ENCODE measurements at regions not wholly inside any gene's neighbourhood (a gene's known extent, or its start where the extent isn't known, plus 50 kb on each side); places are given as distances from the start of the nearest gene placed in this dataset.
"Not testable (repeated sequence)": the region's sequence is repeated elsewhere in the genome, so short reads cannot be mapped to it uniquely, and the experiment has no call there.

DNA sequence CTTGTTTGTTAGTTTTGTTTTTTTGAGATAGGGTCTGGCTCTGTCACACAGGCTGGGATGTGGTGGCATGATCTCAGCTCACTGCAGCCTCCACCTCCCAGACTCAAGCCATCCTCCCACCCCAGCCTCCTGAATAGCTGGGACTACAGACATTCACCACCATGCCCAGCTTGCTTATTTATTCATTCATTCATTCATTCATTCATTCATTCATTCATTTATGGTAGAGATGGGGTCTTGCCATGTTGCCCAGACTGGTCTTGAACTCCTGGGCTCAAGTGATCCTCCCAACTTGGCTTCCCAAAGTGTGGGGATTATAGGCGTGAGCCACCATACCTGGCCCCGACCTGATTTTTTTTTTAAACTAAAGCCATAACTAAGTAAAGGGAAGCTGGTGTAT is 212.8 kb upstream of the SPRY1 start:
- DNase-seq (ENCODE audit: missing footprints); ATAC-seq; intact Hi-C loops (cut with DNase I): not testable (repeated sequence)

DNA sequence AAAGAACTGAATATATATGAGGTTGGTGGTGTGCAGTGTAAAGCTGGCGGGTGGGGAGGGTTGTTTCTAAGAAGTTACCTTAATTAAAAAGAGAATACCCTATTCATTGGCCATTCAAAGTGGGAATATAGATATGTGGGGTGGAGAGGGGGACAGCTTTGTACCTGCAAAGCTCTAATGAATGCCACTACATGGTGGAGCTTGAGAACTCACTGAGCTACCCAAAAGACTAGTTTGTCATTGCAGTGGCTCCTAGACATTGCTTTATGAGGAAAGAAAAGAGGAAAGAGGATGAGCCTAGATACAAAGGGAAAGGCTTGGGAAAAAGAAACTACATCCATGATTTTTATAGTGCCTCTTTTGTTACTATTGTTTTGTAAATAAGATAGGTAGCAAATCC is 209.9 kb upstream of the SPRY1 start:
- DNase-seq (ENCODE audit: missing footprints) (no peak), ATAC-seq (no peak)
- intact Hi-C loops (cut with DNase I), result no loop called here

DNA sequence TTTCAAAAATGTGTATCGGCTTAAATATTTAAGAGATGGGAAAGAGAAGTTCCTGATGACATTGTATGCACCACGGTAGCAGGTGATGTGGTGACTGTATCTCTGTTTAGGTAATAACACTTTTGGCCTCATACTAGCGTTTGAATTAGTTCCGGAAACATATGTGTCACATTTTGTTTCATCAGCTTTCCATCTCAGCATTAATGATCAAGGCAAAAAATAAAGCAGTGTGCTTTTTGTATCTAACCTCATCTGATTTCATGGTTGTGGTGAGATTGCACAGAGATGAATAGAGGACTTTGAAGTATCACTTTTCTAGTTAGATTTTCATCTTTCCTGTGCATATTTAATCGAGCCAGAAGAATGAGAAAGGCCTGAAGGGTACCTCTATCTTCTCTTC is 206.4 kb upstream of the SPRY1 start:
- DNase-seq (ENCODE audit: missing footprints) (no peak), ATAC-seq (no peak)
- intact Hi-C loops (cut with DNase I), result no loop called here

DNA sequence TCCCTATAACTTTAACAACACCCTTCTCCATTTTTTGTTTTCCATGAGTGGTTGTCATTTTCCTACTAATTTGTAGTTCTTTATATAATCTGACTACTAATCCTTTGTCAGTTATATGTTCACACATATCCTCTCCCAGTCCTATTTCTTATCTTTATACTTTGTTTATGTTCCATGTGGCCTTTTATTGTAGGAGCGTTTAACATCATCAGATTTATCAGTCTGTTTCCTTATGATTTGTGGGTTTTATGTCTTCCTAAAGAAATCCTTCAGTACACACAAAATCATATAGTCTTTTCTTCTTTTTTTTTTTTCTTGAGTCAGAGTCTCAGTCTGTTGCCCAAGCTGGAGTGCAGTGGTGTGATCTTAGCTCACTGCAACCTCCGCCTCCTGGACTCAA is 204.9 kb upstream of the SPRY1 start:
- DNase-seq (ENCODE audit: missing footprints) (no peak), ATAC-seq (no peak)
- intact Hi-C loops (cut with DNase I), result no loop called here

GRCh38 chr4:123193802-123194367 is 202.7 kb upstream of the SPRY1 start:
- ATAC-seq (no peak), DNase-seq (ENCODE audit: missing footprints) (no peak)
- intact Hi-C loops (cut with DNase I), result no loop called here

GRCh38 chr4:123198706-123199105 is 197.9 kb upstream of the SPRY1 start:
- intact Hi-C loops (cut with DNase I), result no loop called here
- ATAC-seq, result no peak
- DNase-seq (ENCODE audit: missing footprints), result no peak

DNA sequence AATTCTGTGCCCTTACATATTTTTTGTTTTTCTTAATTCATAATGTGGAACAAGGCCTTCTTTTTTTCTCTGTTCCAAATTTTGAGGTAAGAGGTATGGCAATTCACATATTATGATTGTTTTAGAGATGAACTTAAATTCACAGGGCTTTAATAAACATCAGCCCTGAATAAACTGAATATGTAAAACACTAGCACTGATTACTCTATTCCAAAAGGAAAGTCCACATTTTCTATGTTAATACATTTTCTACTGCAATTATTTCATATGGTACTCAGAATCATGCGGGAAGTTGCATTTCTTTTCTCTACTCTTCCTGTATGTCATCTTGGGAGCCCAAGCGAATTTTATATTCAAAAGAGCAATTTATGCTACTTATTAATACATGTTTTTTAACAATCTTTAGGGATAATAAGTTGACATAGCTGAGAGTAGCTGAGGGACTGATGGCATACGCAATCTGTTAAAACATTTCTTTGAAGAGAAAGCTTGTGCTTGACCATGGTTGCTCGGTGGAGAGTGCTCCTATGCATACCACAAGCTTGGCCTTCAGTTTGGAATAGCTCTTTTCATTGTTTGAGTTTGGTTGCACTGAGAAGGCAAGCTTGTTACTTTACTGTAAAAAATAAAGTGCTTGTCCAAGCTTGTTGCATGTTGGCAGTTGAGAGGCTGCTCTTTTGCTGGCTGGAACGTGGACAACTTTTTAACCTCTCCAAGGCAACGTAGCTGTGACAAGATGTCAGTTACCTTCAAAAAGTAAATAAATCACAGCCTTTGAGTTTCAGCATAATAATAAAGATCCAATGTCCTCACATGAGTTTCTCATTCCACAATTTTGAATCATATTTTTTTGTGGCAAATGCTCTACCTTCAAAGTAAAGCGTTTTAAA is 196.3 kb upstream of the SPRY1 start:
- DNase-seq (ENCODE audit: missing footprints), result no peak
- intact Hi-C loops (cut with DNase I), result no loop called here
- no peak for ATAC-seq

DNA sequence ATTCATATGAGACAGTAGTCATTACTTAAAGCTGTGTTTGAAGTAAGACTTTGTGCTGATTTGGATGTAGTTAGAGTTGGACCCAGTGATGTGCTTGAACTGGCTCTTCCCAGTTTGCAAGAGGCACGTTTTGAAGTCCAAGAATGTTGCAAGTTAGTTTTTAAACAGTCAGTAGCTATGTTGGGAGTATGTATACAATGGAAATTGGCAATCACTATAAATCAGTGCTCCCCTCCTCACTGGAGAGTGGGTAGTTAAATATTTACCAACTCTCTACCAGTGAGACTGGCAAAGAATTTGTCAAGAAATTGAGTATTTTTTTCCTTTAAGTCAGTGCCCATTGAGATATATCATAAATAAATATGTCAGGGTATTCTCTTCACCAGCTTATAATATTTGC is 191.9 kb upstream of the SPRY1 start:
- no peak for ATAC-seq
- DNase-seq (ENCODE audit: missing footprints), result no peak
- intact Hi-C loops (cut with DNase I), result no loop called here

DNA sequence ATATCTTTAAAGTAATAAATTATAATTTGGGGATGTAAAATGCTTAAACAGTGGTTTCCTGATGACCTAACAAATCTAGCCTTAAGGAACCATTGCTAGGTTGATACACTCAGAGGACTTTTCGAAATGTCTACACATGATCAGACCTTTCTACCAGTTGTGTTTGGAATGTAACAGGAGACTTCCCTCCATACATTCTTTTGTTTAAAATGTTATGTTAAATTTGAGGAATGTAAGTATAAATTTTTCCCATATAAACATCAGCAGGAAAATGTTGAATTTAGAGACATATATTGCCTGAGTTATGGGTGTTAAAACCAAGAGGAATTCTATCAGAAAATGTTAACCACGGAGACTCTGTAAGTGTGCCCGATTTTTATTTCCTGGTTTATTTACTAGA is 190.6 kb upstream of the SPRY1 start:
- intact Hi-C loops (cut with DNase I), result no loop called here
- ATAC-seq, result no peak
- no peak for DNase-seq (ENCODE audit: missing footprints)

GRCh38 chr4:123209436-123209835 is 187.2 kb upstream of the SPRY1 start:
- intact Hi-C loops (cut with DNase I), result no loop called here
- no peak for ATAC-seq
- DNase-seq (ENCODE audit: missing footprints), result no peak

GRCh38 chr4:123215536-123215935 is 181.1 kb upstream of the SPRY1 start:
- ATAC-seq, result no peak
- intact Hi-C loops (cut with DNase I), result no loop called here
- DNase-seq (ENCODE audit: missing footprints), result no peak

DNA sequence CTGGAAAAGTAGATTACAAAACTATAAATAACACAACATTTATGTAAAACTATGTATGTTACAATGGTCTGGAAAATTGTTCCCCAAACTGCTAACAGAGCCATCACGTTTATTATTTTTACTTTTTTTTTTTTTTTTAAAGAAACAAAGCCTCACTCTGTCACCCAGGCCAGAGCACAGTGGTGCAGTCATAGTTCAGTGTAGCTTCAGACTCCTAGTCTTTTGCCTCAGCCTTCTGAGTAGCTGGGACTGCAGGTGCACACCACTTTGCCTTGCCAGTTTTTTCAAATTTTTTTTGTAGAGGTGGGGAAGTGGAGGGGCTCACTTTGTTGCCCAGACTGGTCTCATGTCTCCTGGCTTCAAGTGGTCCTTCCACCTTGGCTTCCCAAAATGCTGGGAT is 180.1 kb upstream of the SPRY1 start:
- DNase-seq (ENCODE audit: missing footprints) (no peak), ATAC-seq (no peak)
- intact Hi-C loops (cut with DNase I), result no loop called here

DNA sequence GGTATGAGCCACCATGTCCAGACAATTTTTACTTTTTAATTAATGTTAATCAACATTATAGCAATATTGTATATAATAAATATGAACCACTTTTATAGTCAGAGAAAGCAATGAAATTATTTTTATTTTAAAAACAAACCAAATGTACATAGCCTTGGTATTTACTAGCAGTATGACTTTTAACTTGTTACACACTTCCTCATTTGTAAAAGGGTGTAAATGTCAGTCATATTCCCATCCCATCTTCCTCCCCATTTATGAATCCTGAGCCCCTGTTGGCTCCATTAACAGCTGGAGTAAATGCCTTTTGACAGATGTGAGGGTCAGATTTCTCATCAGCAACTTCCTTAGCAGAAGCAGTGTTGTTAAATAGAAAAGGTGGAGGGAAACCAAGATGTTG is 179.6 kb upstream of the SPRY1 start:
- ATAC-seq (no peak), DNase-seq (ENCODE audit: missing footprints) (no peak)
- intact Hi-C loops (cut with DNase I), result no loop called here

GRCh38 chr4:123217664-123218063 is 178.9 kb upstream of the SPRY1 start:
- ATAC-seq, result no peak
- intact Hi-C loops (cut with DNase I), result no loop called here
- DNase-seq (ENCODE audit: missing footprints), result no peak

DNA sequence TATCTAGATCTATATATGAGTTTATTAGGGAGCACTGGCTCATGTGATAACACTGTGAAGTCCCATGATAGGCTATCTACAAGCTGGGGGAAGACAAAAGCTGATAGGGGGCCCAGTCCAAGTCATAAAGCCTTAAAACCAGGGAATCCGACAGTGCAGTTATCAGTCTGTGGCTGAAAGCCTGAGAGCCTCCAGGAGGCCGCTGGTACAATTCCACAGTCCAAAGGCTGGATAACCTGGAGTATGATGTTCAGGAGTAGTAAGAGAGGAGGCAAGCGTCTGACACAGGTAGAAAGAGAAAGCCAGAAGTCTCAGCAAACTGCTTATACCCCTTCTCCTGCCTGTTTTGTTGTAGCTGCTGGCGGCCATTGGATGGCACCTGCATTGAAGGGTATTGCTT is 177.6 kb upstream of the SPRY1 start:
- no peak for ATAC-seq
- intact Hi-C loops (cut with DNase I), result no loop called here

GRCh38 chr4:123229286-123229685 is 167.3 kb upstream of the SPRY1 start:
- DNase-seq (ENCODE audit: missing footprints) (no peak), ATAC-seq (no peak)
- intact Hi-C loops (cut with DNase I), result no loop called here

More for the DNA sequence above, 177.6 kb upstream of the SPRY1 start:
- DNase-seq (ENCODE audit: missing footprints), result no peak

DNA sequence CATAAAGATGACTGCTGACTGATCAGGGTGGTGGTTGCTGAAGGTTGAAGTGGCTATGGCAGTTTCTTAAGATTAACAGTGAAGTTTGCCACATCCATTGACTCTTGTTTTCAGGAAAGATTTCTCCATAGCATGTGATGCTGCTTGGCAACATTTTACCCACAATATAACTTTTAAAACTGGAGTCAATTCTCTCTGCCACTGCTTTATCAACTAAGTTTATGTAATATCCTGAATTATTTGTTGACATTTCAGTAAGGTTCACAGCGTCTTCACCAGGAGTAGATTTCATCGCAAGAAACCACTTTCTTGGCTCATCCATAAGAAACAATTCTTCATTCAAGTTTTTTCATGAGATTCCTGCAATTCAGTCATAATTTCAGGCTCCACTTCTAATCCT is 166.5 kb upstream of the SPRY1 start:
- intact Hi-C loops (cut with DNase I), result no loop called here
- ATAC-seq (no peak), DNase-seq (ENCODE audit: missing footprints) (no peak)

DNA sequence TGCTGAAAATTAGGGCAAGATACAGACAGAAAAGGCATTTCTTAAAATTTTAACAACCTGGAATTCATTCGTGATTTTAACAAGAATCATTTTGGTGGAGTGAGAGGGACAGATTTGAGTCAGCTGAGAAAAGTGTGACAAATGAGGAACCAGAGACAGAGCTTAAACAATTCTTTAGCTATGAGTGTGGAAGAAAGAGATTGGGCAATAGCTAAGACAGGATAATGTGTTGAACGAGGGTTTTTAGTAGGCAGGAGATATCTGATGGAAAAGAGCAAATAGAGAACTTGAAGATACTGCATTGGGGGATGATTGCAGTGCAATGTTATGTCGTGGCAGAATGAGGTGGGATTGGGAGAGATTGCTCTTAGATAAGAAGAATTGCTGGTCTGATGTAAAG is 164.2 kb upstream of the SPRY1 start:
- ATAC-seq (no peak), DNase-seq (ENCODE audit: missing footprints) (no peak)
- intact Hi-C loops (cut with DNase I), result no loop called here

- ATAC-seq (no peak), DNase-seq (ENCODE audit: missing footprints) (no peak)
These were observed 163.3 kb upstream of the SPRY1 start for GRCh38 chr4:123233136-123233768.

GRCh38 chr4:123234955-123235354 is 161.6 kb upstream of the SPRY1 start:
- ATAC-seq (no peak), DNase-seq (ENCODE audit: missing footprints) (no peak)
- intact Hi-C loops (cut with DNase I), result no loop called here

More at GRCh38 chr4:123233136-123233768, 163.3 kb upstream of the SPRY1 start:
- intact Hi-C loops (cut with DNase I), result no loop called here
